ENCODE measurements at regions not wholly inside any gene's neighbourhood (a gene's known extent, or its start where the extent isn't known, plus 50 kb on each side); places are given as distances from the start of the nearest gene placed in this dataset.

DNA sequence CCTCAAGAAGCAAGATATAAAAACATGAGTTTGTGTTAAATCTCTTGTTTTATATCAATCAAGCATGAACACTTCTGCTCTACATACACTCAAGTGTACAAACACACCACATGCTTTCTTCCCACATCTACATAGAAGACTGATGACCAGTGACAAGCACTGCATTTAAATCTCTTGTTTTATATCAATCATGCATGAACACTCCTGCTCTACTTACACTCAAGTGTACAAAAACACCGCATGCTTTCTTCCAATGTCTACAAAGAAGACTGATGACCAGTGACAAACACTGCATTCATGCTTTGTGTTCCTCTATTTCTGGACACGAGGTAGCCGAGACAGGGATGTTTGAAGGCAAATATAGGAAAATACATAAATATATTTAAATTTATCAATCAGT lies 642.0 kb upstream of the PFKP start:
- intact Hi-C loops (cut with DNase I) = no loop called here
- no peaks in the 10 kb centered on the region for H3K9me3 ChIP-seq
- H3K4me1 ChIP-seq = no peaks in the 10 kb centered on the region
- WGBS, 3 donors = 88 to 91% (median 90%) methylated on average over 3 of the region's 3 CpGs
- H3K36me3 ChIP-seq (ENCODE audit: insufficient read depth in 1 of 2, low read depth in 1 of 2) = no peaks in the 10 kb centered on the region
- no peak overlapping the region for H3K27ac ChIP-seq
- no peak for ATAC-seq
- no peaks in the 10 kb centered on the region for H3K27me3 ChIP-seq (ENCODE audit: insufficient read depth in 3 of 3, low read length in 2 of 3)
- DNase-seq = no peak
- no peak overlapping the region for H3K4me3 ChIP-seq
- TF ChIP-seq, protein P1, sequence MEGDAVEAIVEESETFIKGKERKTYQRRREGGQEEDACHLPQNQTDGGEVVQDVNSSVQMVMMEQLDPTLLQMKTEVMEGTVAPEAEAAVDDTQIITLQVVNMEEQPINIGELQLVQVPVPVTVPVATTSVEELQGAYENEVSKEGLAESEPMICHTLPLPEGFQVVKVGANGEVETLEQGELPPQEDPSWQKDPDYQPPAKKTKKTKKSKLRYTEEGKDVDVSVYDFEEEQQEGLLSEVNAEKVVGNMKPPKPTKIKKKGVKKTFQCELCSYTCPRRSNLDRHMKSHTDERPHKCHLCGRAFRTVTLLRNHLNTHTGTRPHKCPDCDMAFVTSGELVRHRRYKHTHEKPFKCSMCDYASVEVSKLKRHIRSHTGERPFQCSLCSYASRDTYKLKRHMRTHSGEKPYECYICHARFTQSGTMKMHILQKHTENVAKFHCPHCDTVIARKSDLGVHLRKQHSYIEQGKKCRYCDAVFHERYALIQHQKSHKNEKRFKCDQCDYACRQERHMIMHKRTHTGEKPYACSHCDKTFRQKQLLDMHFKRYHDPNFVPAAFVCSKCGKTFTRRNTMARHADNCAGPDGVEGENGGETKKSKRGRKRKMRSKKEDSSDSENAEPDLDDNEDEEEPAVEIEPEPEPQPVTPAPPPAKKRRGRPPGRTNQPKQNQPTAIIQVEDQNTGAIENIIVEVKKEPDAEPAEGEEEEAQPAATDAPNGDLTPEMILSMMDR (IDR thresholded peaks at IDR 0.05) = no peak

DNA sequence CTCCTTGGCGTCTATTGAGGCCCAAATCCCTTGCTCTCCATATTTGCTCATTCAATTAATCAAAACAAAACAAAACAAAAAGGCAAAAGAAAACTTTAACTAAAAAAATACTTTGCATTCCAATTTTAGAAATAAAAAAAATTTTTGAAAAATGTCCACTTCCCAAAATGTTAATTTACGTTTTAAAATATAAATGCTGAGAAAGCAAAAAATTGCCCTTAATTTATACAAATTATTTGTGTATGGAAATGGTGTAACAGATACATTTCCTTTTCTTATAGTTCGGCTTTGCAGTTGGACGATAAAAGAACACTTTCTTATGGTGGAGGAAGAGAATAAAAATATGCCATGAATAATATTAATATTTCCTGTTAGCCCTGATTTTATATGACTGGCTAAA lies 652.8 kb upstream of the PFKP start:
- no peak for DNase-seq
- Histone ChIP-seq H3K4me1 (no peaks in the 10 kb centered on the region), H3K27me3 (ENCODE audit: insufficient read depth in 3 of 3, low read length in 2 of 3) (no peaks in the 10 kb centered on the region), H3K4me3 (no peak overlapping the region), H3K27ac (no peak overlapping the region), H3K9me3 (no peaks in the 10 kb centered on the region), H3K36me3 (ENCODE audit: insufficient read depth in 1 of 2, low read depth in 1 of 2) (no peaks in the 10 kb centered on the region)
- WGBS, 3 donors = 62 to 70% (median 65%) methylated on average over 4 of the region's 4 CpGs
- TF ChIP-seq, protein P1 (IDR thresholded peaks at IDR 0.05) = no peak
- intact Hi-C loops (cut with DNase I) = no loop called here
- no peak for ATAC-seq

DNA sequence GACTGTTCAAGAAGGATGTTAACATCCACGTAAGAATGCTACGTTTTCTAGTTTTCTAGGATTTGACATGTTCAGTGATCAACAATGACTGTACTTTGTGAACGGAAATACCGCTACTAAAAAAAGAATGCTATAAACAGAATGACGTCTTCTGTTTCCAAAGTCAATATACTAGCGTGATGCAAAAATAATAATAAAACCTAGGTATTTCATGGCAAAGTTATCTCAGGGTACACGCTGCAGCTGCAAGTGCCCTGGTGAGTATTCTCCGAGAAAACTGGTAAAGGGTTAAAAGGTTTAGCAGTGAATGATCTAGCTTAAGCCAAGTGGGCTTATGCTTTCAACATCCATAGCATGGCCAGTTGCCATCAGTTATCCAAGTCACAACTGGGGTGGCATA lies 653.3 kb upstream of the PFKP start:
- TF ChIP-seq, protein P1 (IDR thresholded peaks at IDR 0.05) = no peak
- intact Hi-C loops (cut with DNase I) = no loop called here
- no peak overlapping the region for H3K27ac ChIP-seq
- no peaks in the 10 kb centered on the region for H3K9me3 ChIP-seq
- DNase-seq (no peak), ATAC-seq (no peak)
- 37 to 53% (median 42%) methylated on average over 8 of the region's 8 CpGs for WGBS, 3 donors
- H3K36me3 ChIP-seq (ENCODE audit: insufficient read depth in 1 of 2, low read depth in 1 of 2) = no peaks in the 10 kb centered on the region
- no peaks in the 10 kb centered on the region for H3K27me3 ChIP-seq (ENCODE audit: insufficient read depth in 3 of 3, low read length in 2 of 3)
- H3K4me1 ChIP-seq = no peaks in the 10 kb centered on the region
- no peak overlapping the region for H3K4me3 ChIP-seq

DNA sequence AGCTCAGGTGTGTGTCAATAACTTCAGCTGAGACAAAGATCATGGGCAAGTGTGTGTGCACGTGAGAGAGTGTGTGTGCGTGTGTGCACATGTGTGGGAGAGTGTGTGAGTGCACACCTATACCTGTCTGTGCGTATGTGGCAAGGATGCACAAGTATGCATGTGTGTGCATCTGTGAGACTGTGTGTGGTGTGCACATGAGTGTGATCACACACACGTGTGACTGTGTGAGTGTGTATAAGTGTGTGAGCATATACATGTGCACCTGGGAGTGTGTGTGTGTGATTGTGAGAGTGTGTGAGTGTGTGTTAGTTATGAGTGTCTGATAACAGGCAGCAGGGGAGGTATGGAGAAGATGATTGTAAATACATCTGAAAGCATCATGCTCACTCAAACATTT lies 657.3 kb upstream of the PFKP start:
- Histone ChIP-seq H3K4me1 (no peaks in the 10 kb centered on the region), H3K4me3 (no peak overlapping the region), H3K9me3 (no peaks in the 10 kb centered on the region), H3K27me3 (ENCODE audit: insufficient read depth in 3 of 3, low read length in 2 of 3) (no peaks in the 10 kb centered on the region), H3K36me3 (ENCODE audit: insufficient read depth in 1 of 2, low read depth in 1 of 2) (no peaks in the 10 kb centered on the region), H3K27ac (no peak overlapping the region)
- ATAC-seq (no peak), DNase-seq (no peak)
- 84 to 87% (median 85%) methylated on average over 4 of the region's 4 CpGs for WGBS, 3 donors
- TF ChIP-seq, protein P1 (IDR thresholded peaks at IDR 0.05) = no peak
- intact Hi-C loops (cut with DNase I) = no loop called here

DNA sequence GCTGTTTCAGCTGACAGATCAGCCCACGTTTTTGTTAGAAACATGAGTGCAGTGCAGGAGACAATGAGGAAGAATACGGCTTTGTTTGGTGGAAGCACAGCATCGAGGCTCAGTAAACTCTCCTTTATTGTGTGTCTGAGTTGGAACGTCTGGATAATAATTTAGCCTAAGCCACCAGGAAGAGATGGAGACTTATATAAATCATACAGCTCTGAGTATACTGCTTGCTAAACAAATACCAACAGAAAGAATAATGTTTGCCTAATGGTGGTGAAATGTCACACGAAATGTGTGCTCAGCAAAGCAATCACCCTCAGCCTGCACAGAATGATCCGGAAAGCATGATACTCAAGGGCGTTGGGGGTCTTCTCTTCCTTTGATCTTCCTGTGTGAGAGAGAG lies 664.1 kb upstream of the ADARB2 start:
- Histone ChIP-seq H3K36me3 (ENCODE audit: insufficient read depth in 1 of 2, low read depth in 1 of 2) (no peaks in the 10 kb centered on the region), H3K27ac (no peak overlapping the region), H3K4me3 (no peak overlapping the region), H3K27me3 (ENCODE audit: insufficient read depth in 3 of 3, low read length in 2 of 3) (no peaks in the 10 kb centered on the region), H3K9me3 (no peaks in the 10 kb centered on the region), H3K4me1 (no peaks in the 10 kb centered on the region)
- WGBS, 3 donors = 43 to 48% (median 46%) methylated on average over 7 of the region's 7 CpGs
- intact Hi-C loops (cut with DNase I) = no loop called here
- no peak for ATAC-seq
- TF ChIP-seq, protein P1 (IDR thresholded peaks at IDR 0.05) = no peak
- no peak for DNase-seq
